ENCODE measurements at regions not wholly inside any gene's neighbourhood (a gene's known extent, or its start where the extent isn't known, plus 50 kb on each side); places are given as distances from the start of the nearest gene placed in this dataset.

GRCh38 chr12:24473097-24473496 is 475.8 kb downstream of the BCAT1 start:
- no peak for DNase-seq (ENCODE audit: low spot score)

GRCh38 chr12:24470050-24470449 is 478.9 kb downstream of the BCAT1 start:
- no peak for DNase-seq (ENCODE audit: low spot score)

GRCh38 chr12:24469089-24469488 is 479.8 kb downstream of the BCAT1 start:
- DNase-seq (ENCODE audit: low spot score) = no peak

DNA sequence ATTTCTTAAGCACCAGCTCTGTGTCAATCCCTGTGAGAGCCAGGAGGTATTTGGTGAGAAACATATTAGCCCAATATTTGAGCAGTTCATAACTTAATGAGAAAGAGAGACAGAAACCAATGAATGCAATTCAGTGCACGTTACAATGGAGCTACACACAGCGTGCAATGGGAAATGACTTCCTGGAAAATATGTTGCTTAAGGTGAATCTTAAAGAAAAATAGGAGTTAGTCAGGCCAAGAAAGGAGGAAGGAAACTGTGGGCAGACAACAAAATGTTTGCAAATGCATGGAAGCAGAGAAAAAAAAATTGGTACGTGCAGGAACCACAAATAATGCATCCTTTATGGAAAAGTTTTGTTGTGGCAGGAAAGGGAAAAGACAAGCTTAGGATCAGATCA is 481.7 kb downstream of the BCAT1 start:
- no peak for DNase-seq (ENCODE audit: low spot score)

GRCh38 chr12:24463375-24463774 is 485.5 kb downstream of the BCAT1 start:
- DNase-seq (ENCODE audit: low spot score) = no peak

DNA sequence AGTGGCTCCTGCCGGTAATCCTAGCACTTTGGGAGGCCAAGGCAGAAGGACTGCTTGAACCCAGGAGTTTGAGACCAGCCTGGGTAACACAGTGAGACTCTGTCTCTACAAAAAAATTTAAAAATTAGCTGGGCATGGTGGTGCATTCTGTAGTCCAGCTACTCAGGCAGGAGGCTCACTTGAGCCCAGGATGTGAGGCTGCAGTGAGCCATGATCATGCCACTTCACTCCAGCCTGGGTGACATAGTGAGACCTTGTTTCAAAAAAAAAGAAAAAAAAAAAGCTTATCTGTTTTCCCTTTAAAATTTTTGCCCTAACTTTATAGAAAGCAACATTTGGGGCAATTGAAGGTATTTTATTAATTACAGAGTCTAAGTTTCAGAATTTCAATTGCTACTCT is 486.0 kb downstream of the BCAT1 start:
- DNase-seq (ENCODE audit: low spot score) = no peak

DNA sequence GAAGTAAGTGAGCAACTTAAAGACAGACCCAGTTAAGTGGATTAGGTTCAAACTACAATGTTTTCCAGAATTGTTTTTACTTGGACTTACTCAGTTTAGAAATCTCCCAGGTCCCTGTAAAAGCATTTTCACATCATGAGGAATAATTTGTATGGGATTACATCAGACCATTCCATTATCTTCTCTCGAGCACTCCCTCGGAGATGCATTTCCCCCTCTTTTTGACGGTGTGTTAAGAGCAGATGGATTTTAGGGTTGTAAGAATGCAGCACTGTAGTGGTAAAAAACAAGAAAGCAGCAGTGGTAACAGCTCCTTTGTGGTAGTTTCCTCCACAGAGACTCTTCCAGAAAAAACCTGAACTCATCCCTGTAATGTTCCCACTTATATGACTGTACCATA is 488.4 kb downstream of the BCAT1 start:
- no peak for DNase-seq (ENCODE audit: low spot score)

DNA sequence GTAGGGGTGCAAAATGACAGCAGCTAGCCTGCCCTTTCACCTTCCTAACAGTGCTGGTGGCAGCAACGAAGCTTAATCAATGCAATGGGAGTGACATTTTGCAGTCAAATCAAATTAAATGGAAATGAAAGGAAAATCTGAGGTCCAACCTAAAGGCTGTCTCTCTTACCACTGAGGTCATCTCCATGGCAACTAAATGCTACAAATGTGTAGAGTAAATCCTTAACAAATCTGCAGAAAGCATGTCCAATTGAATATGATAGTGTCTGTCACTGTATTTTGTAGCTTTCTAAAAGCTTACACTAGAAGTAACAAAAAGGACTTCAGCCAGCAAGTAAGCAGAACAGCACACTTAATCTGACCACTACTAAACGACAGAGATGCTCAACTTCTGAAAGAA is 488.8 kb downstream of the BCAT1 start:
- DNase-seq (ENCODE audit: low spot score) = no peak

- DNase-seq (ENCODE audit: low spot score) = no peak
Observed at GRCh38 chr12:24455811-24456210, 493.1 kb downstream of the BCAT1 start.

- no peak for DNase-seq (ENCODE audit: low spot score)
Observed at GRCh38 chr12:24447678-24448077, 498.2 kb upstream of the SOX5 start.

GRCh38 chr12:24446287-24446686 is 496.8 kb upstream of the SOX5 start:
- no peak for DNase-seq (ENCODE audit: low spot score)

DNA sequence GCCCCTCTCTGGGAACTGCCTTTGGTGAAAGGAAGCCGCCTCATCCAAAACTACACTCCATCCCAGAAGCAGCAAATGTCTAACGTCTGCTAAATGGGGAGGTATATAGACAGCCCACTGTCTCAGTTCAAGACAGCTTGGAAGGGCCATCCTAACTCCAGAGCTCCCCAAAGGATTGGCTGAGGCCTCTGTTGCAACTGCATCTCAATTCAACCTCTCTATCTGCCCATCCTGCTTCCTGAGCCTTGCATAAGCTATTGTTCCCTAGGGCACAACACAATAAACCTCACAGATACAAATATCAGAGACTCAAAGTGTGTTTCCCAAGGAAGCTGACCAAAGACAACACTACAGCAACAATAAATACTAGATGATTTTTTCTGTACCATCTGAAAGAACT is 495.2 kb upstream of the SOX5 start:
- DNase-seq (ENCODE audit: low spot score) = no peak

DNA sequence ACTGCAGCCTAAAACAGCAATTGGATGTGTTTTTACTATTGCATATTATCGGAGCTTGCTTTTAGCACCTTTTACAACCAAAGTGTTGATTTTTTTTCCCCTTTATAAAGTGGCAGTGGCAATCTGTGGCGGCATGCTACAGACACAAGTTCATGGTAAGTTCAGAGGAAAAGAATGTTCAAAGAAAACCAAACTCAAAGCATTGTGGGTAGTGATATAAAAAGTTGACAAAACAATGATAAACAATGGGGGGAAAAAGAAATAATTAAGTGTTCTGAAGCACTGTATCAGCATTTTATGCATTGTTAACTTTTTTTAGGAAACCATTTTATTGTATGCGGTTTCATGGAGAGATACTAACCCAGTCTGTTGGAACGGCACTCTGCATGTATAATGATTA is 492.0 kb upstream of the SOX5 start:
- DNase-seq (ENCODE audit: low spot score) = no peak

- no peak for DNase-seq (ENCODE audit: low spot score)
Observed at GRCh38 chr12:24436667-24437066, 487.2 kb upstream of the SOX5 start.

GRCh38 chr12:24431872-24432271 is 482.4 kb upstream of the SOX5 start:
- no peak for DNase-seq (ENCODE audit: low spot score)

DNA sequence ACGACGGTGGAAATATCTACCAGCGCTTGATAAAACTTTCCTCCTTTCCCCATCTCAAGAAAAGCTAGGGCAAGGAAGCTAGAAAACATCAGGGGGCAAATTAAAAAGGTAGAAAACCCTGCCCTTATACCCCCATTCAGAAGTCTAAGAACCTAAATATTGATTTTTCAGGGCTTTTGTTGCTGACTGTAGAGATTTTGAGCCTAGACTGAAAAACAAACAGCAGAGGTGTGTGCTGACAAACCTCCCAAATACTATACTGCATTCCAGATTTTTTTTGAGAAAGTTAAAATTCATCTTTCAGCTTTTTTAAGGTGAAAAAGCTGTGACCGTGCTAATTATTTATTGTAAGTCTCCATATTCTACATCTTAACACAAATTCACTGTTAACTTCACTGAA is 478.3 kb upstream of the SOX5 start:
- no peak for DNase-seq (ENCODE audit: low spot score)

DNA sequence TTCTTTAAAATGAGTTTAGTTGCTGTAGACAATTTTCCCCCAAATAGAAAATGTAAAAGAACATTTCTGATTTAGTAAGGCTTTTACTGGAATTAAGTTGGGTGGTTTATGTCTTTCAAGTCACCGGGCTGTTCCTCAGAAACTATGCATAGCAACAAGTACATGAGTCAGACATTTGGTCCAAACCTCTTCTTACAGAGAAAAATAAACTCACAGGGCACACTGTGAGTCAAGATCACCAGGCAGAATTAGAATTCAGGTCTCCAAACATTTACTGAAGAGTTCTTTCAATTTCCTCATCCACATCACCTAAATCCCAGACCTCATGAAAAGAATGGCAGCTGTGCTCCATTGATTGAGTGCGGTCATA is 476.1 kb upstream of the SOX5 start:
- DNase-seq (ENCODE audit: low spot score) = no peak

- no peak for DNase-seq (ENCODE audit: low spot score)
Observed at GRCh38 chr12:24424889-24425600, 475.6 kb upstream of the SOX5 start.

GRCh38 chr12:24424376-24424775 is 474.9 kb upstream of the SOX5 start:
- DNase-seq (ENCODE audit: low spot score) = no peak

GRCh38 chr12:24423611-24424010 is 474.1 kb upstream of the SOX5 start:
- DNase-seq (ENCODE audit: low spot score) = no peak

DNA sequence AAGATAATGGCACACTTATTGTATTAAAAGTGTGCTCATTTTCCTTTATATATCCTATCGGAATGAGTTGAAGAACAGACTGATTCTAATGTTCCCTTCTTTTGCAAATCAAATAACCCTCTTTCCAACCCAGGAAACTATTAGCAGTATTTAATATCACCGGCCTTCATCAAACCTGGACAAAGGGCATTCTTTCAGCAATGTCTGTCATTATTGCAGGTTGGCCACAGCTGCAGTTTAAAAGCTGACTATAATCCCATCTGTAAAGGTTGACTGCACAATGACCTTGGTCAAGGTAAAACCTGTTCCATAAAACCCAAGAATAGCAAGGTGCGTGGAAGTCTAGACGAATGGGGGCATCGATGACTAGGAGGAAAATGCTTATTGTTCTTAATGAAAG is 472.3 kb upstream of the SOX5 start:
- no peak for DNase-seq (ENCODE audit: low spot score)

GRCh38 chr12:24418157-24418556 is 468.7 kb upstream of the SOX5 start:
- no peak for DNase-seq (ENCODE audit: low spot score)

- DNase-seq (ENCODE audit: low spot score) = no peak
Observed at GRCh38 chr12:24416423-24417109, 467.1 kb upstream of the SOX5 start.

DNA sequence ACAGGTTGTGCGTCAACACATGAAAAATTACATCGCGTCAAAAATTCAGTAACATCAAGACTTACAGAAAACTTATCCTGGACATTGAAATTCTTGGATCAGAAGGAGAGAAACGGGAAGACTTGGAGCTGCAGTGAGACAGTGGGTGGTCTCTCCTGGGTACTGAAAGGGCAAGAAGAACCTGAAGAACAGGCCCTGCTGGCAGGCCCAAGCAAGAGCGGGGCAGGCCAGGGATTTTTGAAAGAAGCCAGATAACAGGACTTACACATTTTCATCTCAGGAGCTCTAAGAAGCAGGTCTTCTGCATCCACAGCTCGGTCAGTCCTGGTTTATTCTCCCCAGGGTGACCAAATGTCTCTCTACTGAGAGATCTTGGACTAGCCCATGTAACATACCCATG is 466.5 kb upstream of the SOX5 start:
- DNase-seq (ENCODE audit: low spot score) = no peak

All from cerebellar cortex (tissue), 1 donor.